Kidney glomerular epithelial cell (primary cell): ENCODE measurements at regions not wholly inside any gene's neighbourhood (a gene's known extent, or its start where the extent isn't known, plus 50 kb on each side); places are given as distances from the start of the nearest gene placed in this dataset.
"Not testable (repeated sequence)": the region's sequence is repeated elsewhere in the genome, so short reads cannot be mapped to it uniquely, and the experiment has no call there.

Experiments
- DNase-seq: peaks from one replicate; lab custom pipeline; 2025; lab: John Stamatoyannopoulos, UW

DNA sequence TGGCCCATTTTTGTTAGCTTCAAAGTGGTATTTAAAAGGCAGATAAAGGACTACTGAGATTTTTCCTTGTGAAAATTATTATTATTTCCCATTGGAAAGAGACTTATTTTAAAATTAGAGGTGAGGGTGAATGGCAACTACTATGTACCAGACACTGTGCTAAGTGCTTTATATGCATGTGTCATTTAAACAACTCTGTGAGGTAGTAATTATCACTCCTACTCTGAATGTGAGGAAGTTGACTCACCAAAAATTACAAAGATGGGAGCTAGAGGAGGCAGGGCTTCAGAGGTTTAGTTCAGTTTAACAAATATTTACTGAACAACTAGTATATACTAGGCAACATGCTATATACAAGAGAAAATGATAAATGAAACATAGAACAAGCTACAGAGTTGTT is 78.2 kb downstream of the MSL3 start:
- DNase-seq, result no peak

DNA sequence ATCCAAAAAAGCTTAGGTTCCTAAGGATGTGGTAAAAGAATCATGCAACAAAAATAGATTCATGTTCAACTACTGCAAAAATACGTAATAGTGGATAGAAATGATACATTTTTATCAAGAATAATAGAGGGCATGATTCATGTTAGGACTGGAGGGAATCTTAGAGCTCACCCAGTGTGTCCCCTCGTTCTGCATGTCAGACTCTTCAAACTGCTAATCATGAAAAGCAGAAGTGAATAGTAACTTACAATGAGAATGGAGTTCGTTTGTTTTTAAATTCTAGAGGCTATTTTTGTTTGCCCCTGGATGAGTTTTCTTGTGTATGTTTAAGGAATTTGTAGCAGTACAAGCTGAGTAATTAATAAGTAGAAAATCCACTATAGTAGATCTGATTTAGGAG is 79.4 kb downstream of the MSL3 start:
- no peak for DNase-seq

DNA sequence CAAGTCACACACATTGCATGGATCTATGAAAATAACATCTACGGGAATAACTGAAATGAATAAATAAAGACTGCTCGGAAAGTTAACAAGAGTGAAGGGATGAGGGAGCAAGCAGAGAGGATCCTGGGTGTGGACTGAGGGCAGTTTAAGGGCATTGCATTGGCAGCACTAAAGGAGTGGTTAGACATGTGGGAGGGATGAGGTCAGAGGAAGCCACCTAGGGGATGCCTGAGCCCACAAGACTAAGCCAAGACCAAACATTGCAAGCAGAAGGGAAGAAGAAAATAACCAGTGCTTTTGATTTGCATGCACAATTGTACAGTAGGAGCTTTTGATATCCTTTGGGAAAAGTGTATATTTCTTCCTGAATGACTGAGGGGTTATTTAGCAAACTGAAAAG is 106.1 kb downstream of the MSL3 start:
- no peak for DNase-seq

GRCh38 chrX:11867610-11868345 is 109.7 kb downstream of the MSL3 start:
- no peak for DNase-seq

GRCh38 chrX:11870789-11871188 is 112.8 kb downstream of the MSL3 start:
- DNase-seq, result no peak

DNA sequence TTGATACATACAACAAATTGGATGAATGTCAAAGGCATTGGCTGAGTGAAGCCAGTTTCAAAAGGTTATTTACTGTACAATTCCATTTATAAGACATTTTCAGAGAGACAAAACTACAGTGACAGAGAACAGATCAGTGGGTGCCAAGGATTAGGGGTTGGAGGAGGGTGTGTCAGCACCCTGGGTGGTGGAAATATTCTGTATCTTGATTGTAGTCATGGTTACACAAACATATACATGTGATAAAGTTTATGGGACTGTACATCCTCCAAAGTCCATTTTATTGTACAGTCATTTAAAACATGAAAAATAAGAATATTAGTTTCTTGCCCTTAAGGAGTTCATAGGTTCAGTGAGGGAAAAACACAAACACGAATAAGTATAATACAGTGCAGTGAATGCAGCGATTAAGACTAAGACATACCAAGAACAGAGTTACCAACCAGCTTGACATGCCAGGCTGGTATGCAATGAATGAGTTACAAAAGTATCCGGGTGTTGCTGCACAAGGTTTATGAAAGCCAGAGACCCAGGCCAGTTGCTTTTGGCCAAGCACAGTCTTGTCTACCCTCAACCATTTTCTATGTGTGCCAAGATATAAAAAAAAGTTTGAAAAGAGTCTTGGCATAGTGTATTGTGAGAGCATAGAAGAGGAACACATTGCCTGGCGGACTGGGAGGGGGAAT is 123.6 kb downstream of the MSL3 start:
- no peak for DNase-seq

- peak; percentile 61 for DNase-seq
These were observed 128.7 kb downstream of the MSL3 start for GRCh38 chrX:11886745-11887144.

- no peak for DNase-seq
These were observed 129.1 kb downstream of the MSL3 start for GRCh38 chrX:11887175-11887574.

DNA sequence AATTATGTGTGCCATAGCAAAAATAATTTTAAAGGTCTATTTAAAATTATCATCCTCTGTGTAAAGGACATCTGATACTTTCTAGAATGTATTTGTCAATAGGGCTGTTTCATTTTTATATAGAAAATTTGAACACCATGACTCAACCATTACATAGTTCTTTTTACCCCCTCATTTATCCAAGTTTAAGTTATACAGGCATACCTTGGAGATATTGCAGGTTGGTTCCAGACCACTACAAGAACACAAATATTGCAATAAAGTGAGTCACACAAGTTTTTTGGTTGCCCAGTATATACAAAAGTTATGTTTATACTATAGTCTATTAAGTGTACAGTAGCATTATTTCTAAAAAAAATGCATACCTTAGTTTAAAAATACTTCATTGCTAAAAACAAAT is 130.4 kb downstream of the MSL3 start:
- DNase-seq, result no peak

GRCh38 chrX:11889791-11890190 is 131.8 kb downstream of the MSL3 start:
- DNase-seq, result no peak

GRCh38 chrX:11890836-11891514 is 132.9 kb downstream of the MSL3 start:
- DNase-seq, result no peak

DNA sequence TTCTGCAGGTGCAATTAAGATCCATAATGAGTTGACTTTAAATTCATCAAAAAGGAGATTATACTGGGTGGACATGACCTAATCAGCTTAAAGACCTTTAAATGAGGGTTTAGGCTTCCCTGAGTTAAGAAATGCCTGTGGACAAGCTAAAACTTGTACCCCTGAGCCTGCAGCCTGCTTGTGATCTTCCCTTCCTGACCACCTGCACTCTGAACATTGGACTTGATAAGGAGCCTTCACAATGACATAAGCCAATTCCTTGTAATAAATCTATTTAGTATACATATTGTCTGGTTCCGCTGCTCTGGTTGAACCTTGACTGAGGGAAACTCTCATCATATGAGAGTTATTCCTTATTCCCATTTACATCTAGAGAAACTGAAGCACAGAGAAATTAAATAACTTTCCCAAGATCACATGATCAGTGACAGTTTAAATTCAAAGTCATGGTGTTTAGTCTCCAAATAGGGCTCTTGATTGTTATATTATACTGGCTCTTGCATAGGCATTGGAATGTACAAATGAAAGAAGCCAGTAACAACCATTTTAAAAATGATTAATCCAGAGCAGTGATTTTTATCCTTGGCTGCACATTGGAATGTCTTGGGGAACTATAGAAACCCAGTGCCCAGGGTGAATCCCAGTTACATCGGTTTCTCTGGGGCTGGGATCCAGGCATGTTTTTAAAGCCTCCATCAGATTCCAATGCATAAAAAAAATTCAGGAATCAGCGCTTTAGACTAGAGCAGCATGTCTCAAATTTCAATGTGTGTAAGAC is 136.1 kb downstream of the MSL3 start:
- DNase-seq, result peak; percentile 65

DNA sequence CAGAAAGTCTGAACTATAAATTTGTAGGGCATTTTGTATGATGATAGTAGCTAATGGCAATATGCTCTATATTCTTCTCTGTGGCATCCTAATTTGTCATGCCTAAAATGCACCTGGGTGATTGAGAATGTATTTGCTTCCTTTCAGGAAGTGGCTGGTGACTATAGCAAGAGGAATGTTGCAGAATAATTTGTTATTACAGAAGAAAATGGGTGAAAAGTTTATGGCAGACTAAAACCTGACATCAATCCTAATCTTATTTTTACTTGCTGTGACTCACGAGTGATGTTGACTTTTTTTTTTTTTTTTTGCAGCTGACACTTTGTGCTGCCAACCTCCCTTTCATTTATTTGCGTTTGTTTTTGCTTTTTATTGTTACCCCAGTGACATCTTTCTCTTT is 141.1 kb downstream of the MSL3 start:
- DNase-seq, result peak; percentile 64

DNA sequence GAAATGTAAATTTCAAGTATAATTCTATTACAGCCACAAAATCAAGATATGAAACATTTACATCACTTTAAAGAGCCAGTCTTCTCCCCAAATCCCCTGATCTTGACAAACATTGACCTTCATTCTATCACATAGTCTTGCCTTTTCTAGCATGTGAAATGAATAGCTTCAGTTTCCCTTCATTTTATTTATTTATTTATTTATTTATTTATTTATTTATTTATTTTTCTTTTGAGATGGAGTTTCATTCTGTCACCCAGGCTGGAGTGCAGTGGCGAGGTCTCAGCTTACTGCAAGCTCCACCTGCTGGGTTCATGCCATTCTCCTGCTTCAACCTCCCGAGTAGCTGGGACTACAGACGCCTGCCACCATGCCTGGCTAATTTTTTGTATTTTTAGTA is 147.9 kb downstream of the MSL3 start:
- DNase-seq, result not testable (repeated sequence)

- peak; percentile 18 for DNase-seq
These were observed 150.3 kb downstream of the MSL3 start for GRCh38 chrX:11908371-11908770.

GRCh38 chrX:11913001-11913400 is 155.0 kb downstream of the MSL3 start:
- peak; percentile 56 for DNase-seq

GRCh38 chrX:11929476-11929875 is 171.4 kb downstream of the MSL3 start:
- DNase-seq, result no peak

DNA sequence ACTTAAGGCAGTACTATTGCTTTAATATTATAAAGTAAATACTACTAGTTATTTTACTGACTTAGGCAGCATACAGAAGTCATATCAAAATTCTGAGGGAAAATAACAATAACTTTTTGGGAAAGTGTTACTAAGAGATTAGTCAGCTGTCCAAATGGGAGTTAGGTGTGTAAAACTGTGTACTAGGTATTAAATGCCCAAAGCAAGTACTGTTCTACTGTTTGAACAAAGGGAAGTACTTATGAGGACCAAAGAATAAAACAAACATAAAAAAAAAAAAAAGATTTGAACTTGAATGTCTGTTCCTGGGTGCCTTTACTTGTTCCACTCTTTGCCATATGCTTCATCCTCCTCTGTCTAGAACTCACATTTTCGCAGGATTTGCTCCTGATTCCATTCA is 174.4 kb downstream of the MSL3 start:
- DNase-seq, result no peak

DNA sequence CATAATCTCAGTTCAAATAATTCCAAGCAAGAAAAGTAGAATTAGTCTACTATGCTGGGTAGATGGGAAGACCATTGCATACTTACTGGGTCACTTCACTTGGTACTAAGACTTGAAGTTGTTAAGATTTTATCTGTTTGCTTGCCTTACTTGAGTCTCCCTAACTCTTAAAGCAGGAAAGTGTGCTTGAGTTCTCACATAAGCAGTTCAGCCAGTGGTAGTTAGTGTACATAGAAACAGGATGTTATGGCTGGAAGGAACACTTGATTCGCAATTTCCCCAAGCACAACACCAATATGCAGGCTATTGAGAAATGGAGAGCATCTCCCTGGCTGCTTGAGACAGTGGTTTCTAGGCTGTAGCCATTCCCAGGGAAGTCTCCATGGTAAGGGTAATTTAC is 176.1 kb downstream of the MSL3 start:
- no peak for DNase-seq

GRCh38 chrX:11941571-11941970 is 183.5 kb downstream of the MSL3 start:
- no peak for DNase-seq

DNA sequence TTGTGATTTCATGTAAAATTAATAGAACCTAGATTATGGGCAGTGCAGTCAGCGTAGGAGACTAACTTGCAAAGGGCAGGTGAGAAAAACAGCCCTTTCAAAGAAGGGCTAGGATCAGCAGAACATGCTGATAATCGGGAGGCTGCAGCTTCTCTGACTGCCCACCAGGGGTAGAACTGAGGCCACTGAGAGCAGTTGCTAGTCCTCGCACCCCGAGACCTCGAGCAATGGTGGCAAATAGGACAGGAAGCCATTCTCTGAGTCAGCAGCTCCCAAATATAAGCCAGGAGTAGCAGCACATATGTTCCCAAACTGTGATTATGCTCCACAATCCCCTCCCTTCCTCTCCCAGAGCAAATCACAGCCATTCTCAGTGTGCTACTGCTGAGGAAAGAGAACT is 186.5 kb downstream of the MSL3 start:
- DNase-seq, result no peak

DNA sequence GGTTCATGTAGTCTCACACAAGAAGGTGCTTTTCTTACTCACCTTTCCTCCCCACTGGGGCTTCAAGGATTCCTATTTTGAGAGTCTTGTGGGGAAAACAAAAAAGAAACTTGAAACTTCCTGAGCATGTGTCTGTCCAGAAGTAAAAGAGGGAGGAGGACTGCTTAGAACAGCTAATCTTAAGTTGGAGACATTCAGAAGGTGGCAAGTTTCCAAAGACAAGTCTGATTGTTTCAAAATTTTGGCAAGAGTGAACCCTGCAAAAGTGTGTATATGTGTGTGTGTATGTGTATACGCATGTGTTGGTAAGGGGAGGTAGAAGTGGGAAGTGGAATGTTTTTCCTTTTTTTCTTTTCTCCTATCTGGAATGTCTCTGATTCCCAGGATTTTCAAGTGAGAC is 189.0 kb upstream of the FRMPD4 start:
- no peak for DNase-seq
